ENCODE measurements at regions not wholly inside any gene's neighbourhood (a gene's known extent, or its start where the extent isn't known, plus 50 kb on each side); places are given as distances from the start of the nearest gene placed in this dataset.

- SMC1A ChIA-PET (ENCODE audit: uncharacterized antibody, unreplicated experiment), result no interaction called here
- no peaks in the 10 kb centered on the region for H3K4me1 ChIP-seq (ENCODE audit: control insufficient read depth, insufficient read depth, low read length)
- no peak for DNase-seq (ENCODE audit: low read depth, low spot score)
- no peaks in the 10 kb centered on the region for H3K79me2 ChIP-seq (ENCODE audit: control insufficient read depth, insufficient read depth, low read length)
- no peak overlapping the region for H3K9ac ChIP-seq (ENCODE audit: control insufficient read depth, insufficient read depth, low read length)
- no peak for FAIRE-seq
- ATAC-seq, result no peak
- no peak overlapping the region for H3K4me3 ChIP-seq
- 17% methylated on average over 3 of the region's 3 CpGs for WGBS (ENCODE audit: insufficient coverage, insufficient replicate concordance, low lambda C conversion rate, missing lambda C conversion rate)
- no peaks in the 10 kb centered on the region for H3K9me3 ChIP-seq (replicated peaks; ENCODE audit: control insufficient read depth, insufficient read depth, low read length)
- no peak for TF ChIP-seq MXI1 (IDR thresholded peaks at IDR 0.05; ENCODE audit: low read depth, low read length)
- no peak for TF ChIP-seq USF2 (IDR thresholded peaks at IDR 0.05; ENCODE audit: borderline replicate concordance, low read depth, low read length)
- TF ChIP-seq RFX5 (IDR thresholded peaks at IDR 0.05; ENCODE audit: low read depth, low read length), result no peak
- no peak for TF ChIP-seq CHD2 (IDR thresholded peaks at IDR 0.05; ENCODE audit: borderline replicate concordance, low read depth, low read length)
- no peak for TF ChIP-seq SRF (IDR thresholded peaks at IDR 0.05; ENCODE audit: low read depth in 2 of 2, low read length in 2 of 2)
- no peak for TF ChIP-seq DPF2 (IDR thresholded peaks at IDR 0.05)
- TF ChIP-seq, protein P1, sequence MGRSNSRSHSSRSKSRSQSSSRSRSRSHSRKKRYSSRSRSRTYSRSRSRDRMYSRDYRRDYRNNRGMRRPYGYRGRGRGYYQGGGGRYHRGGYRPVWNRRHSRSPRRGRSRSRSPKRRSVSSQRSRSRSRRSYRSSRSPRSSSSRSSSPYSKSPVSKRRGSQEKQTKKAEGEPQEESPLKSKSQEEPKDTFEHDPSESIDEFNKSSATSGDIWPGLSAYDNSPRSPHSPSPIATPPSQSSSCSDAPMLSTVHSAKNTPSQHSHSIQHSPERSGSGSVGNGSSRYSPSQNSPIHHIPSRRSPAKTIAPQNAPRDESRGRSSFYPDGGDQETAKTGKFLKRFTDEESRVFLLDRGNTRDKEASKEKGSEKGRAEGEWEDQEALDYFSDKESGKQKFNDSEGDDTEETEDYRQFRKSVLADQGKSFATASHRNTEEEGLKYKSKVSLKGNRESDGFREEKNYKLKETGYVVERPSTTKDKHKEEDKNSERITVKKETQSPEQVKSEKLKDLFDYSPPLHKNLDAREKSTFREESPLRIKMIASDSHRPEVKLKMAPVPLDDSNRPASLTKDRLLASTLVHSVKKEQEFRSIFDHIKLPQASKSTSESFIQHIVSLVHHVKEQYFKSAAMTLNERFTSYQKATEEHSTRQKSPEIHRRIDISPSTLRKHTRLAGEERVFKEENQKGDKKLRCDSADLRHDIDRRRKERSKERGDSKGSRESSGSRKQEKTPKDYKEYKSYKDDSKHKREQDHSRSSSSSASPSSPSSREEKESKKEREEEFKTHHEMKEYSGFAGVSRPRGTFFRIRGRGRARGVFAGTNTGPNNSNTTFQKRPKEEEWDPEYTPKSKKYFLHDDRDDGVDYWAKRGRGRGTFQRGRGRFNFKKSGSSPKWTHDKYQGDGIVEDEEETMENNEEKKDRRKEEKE (IDR thresholded peaks at IDR 0.05), result no peak
- no peak for TF ChIP-seq MYC (IDR thresholded peaks at IDR 0.05; ENCODE audit: insufficient read depth, insufficient read length, insufficient replicate concordance, low read length, severe bottlenecking)
- no peak for TF ChIP-seq LARP7 (IDR thresholded peaks at IDR 0.05)
- no peak for TF ChIP-seq TBL1XR1 (IDR thresholded peaks at IDR 0.05; ENCODE audit: low read depth, low read length)
- no peak for TF ChIP-seq RUNX3 (IDR thresholded peaks at IDR 0.05; ENCODE audit: low read length)
- no peak for TF ChIP-seq POLR2AphosphoS2 (IDR thresholded peaks at IDR 0.05; ENCODE audit: low read depth, low read length)
- H2AFZ ChIP-seq (ENCODE audit: control insufficient read depth, low read depth, low read length), result no peak overlapping the region
- no peak overlapping the region for H3K4me2 ChIP-seq (ENCODE audit: control insufficient read depth, insufficient read depth)
- no TSS peak for BruUV-seq (replicated peaks)
- RAD21 ChIA-PET (ENCODE audit: unreplicated experiment), result no interaction called here
- no peaks in the 10 kb centered on the region for H4K20me1 ChIP-seq (ENCODE audit: control insufficient read depth, insufficient read depth)
- in situ Hi-C loops (cut with MboI), result no loop called here
- CTCF ChIA-PET, result interaction anchor here (2.2 kb wide), 1 partner anchor 82 kb away, joined by 9 read pairs; no protein-coding TSS in a partner anchor
- POLR2A ChIA-PET, result interaction anchor here (0.6 kb wide), 1 partner anchor 8 kb away, joined by 3 read pairs; no protein-coding TSS in a partner anchor
- H3K27ac ChIP-seq (ENCODE audit: control insufficient read depth, insufficient read depth), result no peak overlapping the region
- no peaks in the 10 kb centered on the region for H3K36me3 ChIP-seq (ENCODE audit: control insufficient read depth in 2 of 2, insufficient read depth in 2 of 2, low read length in 1 of 2)
- H3K27me3 ChIP-seq (replicated peaks in 1 of 2; ENCODE audit: control insufficient read depth in 2 of 2, insufficient read depth in 2 of 2, low read length in 1 of 2), result peaks cover 7 to 18% of the 10 kb centered on the region in 2 experiments
- intact Hi-C loops (cut with micrococcal nuclease; ENCODE audit: unreplicated experiment), result no loop called here
Observed at GRCh38 chr17:49915260-49915659, 53.7 kb upstream of the DLX4 start.
